Retinal pigment epithelial cell (primary cell): ENCODE measurements at regions not wholly inside any gene's neighbourhood (a gene's known extent, or its start where the extent isn't known, plus 50 kb on each side); places are given as distances from the start of the nearest gene placed in this dataset.

Experiments
- DNase-seq: peaks from one replicate; pipeline ENCODE4 v3.0.0-alpha.2; 2010; ENCODE audit warnings: low read depth
- H3K4me3 ChIP-seq: 2 replicates; pipeline ENCODE4 v1.5.1; 2011; ENCODE audit warnings: mild to moderate bottlenecking, low read length, control low read depth, moderate library complexity
- TF ChIP-seq, protein P1 (sequence below): conservative IDR thresholded peaks from 2 replicates; pipeline ENCODE4 v1.5.1; 2011; ENCODE audit warnings: low read depth, low read length, control low read depth, inconsistent platforms

- TF ChIP-seq, protein P1, sequence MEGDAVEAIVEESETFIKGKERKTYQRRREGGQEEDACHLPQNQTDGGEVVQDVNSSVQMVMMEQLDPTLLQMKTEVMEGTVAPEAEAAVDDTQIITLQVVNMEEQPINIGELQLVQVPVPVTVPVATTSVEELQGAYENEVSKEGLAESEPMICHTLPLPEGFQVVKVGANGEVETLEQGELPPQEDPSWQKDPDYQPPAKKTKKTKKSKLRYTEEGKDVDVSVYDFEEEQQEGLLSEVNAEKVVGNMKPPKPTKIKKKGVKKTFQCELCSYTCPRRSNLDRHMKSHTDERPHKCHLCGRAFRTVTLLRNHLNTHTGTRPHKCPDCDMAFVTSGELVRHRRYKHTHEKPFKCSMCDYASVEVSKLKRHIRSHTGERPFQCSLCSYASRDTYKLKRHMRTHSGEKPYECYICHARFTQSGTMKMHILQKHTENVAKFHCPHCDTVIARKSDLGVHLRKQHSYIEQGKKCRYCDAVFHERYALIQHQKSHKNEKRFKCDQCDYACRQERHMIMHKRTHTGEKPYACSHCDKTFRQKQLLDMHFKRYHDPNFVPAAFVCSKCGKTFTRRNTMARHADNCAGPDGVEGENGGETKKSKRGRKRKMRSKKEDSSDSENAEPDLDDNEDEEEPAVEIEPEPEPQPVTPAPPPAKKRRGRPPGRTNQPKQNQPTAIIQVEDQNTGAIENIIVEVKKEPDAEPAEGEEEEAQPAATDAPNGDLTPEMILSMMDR: no peak
- no peak for DNase-seq
- no peak overlapping the region for H3K4me3 ChIP-seq
Observed at GRCh38 chr10:78688230-78688900, 380.4 kb upstream of the ZMIZ1 start.

DNA sequence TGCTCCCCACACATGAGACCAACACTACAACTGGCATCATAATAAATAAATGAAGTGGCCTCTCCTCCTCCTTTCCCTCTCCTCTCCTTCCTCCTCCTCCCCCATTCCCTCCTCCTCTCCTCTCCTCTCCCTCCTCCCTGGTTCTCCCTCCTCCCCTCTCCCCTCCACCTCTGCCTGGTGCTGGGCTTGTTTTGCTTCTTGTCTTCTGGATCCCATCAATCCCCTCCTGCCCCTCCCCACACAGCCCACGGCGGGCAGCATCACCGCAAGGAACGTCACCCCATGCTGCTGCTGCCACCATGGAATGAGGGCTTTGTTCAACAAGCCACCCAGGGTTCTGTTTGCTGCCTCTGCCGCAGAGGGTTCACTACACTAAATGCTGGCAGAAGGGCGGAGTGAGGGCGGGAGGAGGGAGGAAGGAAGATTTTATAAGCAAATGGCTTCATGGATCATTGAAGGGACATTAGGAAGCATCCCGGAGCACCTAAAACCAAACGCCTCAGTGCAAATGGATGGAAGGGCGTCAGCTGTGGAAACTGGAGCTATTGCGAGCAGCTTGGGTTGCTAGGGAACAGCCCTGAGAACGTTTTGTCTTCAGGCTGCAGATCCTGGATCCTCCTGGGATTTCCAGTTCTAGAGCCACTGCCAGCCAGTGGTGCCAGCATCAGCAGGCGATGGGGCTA is 379.7 kb upstream of the ZMIZ1 start:
- H3K4me3 ChIP-seq: no peak overlapping the region
- no peak for DNase-seq
- TF ChIP-seq, protein P1: no peak

DNA sequence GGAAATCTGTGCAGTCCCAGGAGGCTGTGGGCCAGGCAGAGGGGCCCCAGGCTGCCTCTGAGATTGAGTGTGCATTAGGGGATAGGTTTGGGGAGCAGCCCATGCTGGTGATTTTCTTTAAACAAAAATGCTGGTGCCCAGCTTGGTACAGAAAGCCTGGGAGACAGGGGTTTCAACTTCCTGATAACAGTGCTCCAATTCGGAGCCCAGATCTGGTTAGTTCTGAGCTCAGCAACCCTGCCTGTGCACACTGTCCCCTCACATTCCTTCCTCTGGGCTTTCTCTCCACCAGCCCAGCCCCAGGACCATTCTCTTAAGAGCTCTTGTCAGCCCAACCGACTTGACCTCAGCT is 379.2 kb upstream of the ZMIZ1 start:
- H3K4me3 ChIP-seq: no peak overlapping the region
- DNase-seq: no peak
- TF ChIP-seq, protein P1: no peak

GRCh38 chr10:78690354-78691111 is 378.2 kb upstream of the ZMIZ1 start:
- TF ChIP-seq, protein P1: no peak
- no peak overlapping the region for H3K4me3 ChIP-seq
- DNase-seq: no peak

- TF ChIP-seq, protein P1: no peak
- no peak for DNase-seq
- H3K4me3 ChIP-seq: no peak overlapping the region
Observed at GRCh38 chr10:78691301-78692030, 377.3 kb upstream of the ZMIZ1 start.

DNA sequence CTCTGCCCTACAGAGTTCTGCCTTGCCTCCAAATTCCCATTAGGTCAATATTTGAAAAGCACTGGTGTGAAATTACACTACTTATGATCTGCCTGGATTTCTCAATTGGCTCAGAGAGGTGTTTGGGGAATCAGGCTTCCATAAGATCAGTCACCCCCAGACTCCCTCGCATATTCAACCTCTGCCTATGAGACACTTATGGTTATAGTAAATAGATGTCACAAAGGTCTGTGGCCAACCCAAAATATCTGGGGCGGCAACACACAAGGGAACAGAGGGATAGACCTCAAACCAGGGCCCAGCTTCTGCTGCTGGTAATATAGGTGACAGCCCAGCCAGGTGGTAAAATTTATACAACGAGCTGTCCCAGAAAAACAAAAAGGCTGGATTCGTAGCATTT is 376.7 kb upstream of the ZMIZ1 start:
- DNase-seq: no peak
- H3K4me3 ChIP-seq: no peak overlapping the region
- TF ChIP-seq, protein P1: no peak
